H9 (cell line): ENCODE measurements at regions not wholly inside any gene's neighbourhood (a gene's known extent, or its start where the extent isn't known, plus 50 kb on each side); places are given as distances from the start of the nearest gene placed in this dataset.

ENCODE experiments used
- DNase-seq: peaks from one replicate; pipeline ENCODE4 v3.0.0-alpha.2; 2017
- H2AFZ ChIP-seq: one replicate; pipeline ENCODE4 v1.6.1; 2013; ENCODE audit warnings: mild to moderate bottlenecking, low read length, control low read depth, moderate library complexity
- H2AK5ac ChIP-seq: 2 replicates; pipeline ENCODE4 v1.6.1; 2013; ENCODE audit warnings: low read length, control low read depth, mixed read lengths; ENCODE audit not compliant: insufficient read length
- H2BK120ac ChIP-seq: one replicate; pipeline ENCODE4 v1.6.1; 2013; ENCODE audit warnings: low read depth, mild to moderate bottlenecking, low read length, control low read depth, inconsistent platforms; ENCODE audit not compliant: poor library complexity, severe bottlenecking
- H2BK12ac ChIP-seq: 2 replicates; pipeline ENCODE4 v1.6.1; 2013; ENCODE audit warnings: low read length, control low read depth, mixed read lengths, low read depth; ENCODE audit not compliant: insufficient read length
- H2BK15ac ChIP-seq: 2 replicates; pipeline ENCODE4 v1.6.1; 2013; ENCODE audit warnings: low read depth, low read length, control low read depth
- H2BK20ac ChIP-seq: one replicate; pipeline ENCODE4 v1.6.1; 2013; ENCODE audit warnings: low read depth, mild to moderate bottlenecking, low read length, control low read depth, inconsistent platforms; ENCODE audit not compliant: poor library complexity, severe bottlenecking
- H2BK5ac ChIP-seq: 2 replicates; pipeline ENCODE4 v1.6.1; 2013; ENCODE audit warnings: low read length, control low read depth, mixed read lengths; ENCODE audit not compliant: insufficient read length
- H3K14ac ChIP-seq: 2 replicates; pipeline ENCODE4 v1.6.1; 2013; ENCODE audit warnings: low read length, control low read depth; ENCODE audit not compliant: insufficient read depth
- H3K18ac ChIP-seq: 2 replicates; pipeline ENCODE4 v1.6.1; 2013; ENCODE audit warnings: low read depth, mild to moderate bottlenecking, mixed read lengths, low read length, control low read depth; ENCODE audit not compliant: insufficient read length
- H3K23ac ChIP-seq: 2 replicates; pipeline ENCODE4 v1.6.1; 2013; ENCODE audit warnings: low read length, control low read depth, mixed read lengths, low read depth; ENCODE audit not compliant: insufficient read length
- H3K23me2 ChIP-seq: 2 replicates; pipeline ENCODE4 v1.6.1; 2013; ENCODE audit warnings: low read depth, mild to moderate bottlenecking, mixed read lengths, low read length, control low read depth; ENCODE audit not compliant: insufficient read length, poor library complexity, severe bottlenecking
- H3K27ac ChIP-seq: 2 replicates; pipeline ENCODE4 v1.5.1; 2013; ENCODE audit warnings: low read length, control low read depth, mixed read lengths, low read depth; ENCODE audit not compliant: insufficient read length
- H3K27me3 ChIP-seq: 2 replicates; pipeline ENCODE4 v1.6.1; 2013; ENCODE audit warnings: low read length, control low read depth, inconsistent platforms; ENCODE audit not compliant: insufficient read depth
- H3K4ac ChIP-seq: 2 replicates; pipeline ENCODE4 v1.6.1; 2013; ENCODE audit warnings: low read depth, mild to moderate bottlenecking, control low read depth, inconsistent platforms, low read length, moderate library complexity
- H3K4me1 ChIP-seq: 2 replicates; pipeline ENCODE4 v1.6.1; 2013; ENCODE audit warnings: low read length, control low read depth, inconsistent platforms; ENCODE audit not compliant: insufficient read depth
- H3K4me2 ChIP-seq: 2 replicates; pipeline ENCODE4 v1.6.1; 2013; ENCODE audit warnings: low read length, control low read depth, mixed read lengths; ENCODE audit not compliant: insufficient read length, insufficient read depth
- H3K56ac ChIP-seq: 2 replicates; pipeline ENCODE4 v1.6.1; 2013; ENCODE audit warnings: low read depth, mild to moderate bottlenecking, mixed read lengths, low read length, control low read depth; ENCODE audit not compliant: insufficient read length
- H3K79me1 ChIP-seq: 2 replicates; pipeline ENCODE4 v1.6.1; 2013; ENCODE audit warnings: low read depth, mild to moderate bottlenecking, moderate library complexity, low read length, control low read depth, inconsistent platforms; ENCODE audit not compliant: insufficient read depth, poor library complexity, severe bottlenecking
- H3K79me2 ChIP-seq: 2 replicates; pipeline ENCODE4 v1.6.1; 2013; ENCODE audit warnings: low read length, control low read depth, inconsistent platforms; ENCODE audit not compliant: insufficient read depth
- H3K9ac ChIP-seq: 2 replicates; pipeline ENCODE4 v1.6.1; 2013; ENCODE audit warnings: low read length, control low read depth, mixed read lengths; ENCODE audit not compliant: insufficient read length; ENCODE audit errors: extremely low read depth
- H3K9me3 ChIP-seq: one replicate; pipeline ENCODE4 v1.6.1; 2013; ENCODE audit warnings: low read depth, low read length, inconsistent platforms; ENCODE audit not compliant: control insufficient read depth
- H3T11ph ChIP-seq: one replicate; pipeline ENCODE4 v1.6.1; 2013; ENCODE audit warnings: mild to moderate bottlenecking, low read length, control low read depth, inconsistent platforms
- H4K20me1 ChIP-seq: one replicate; pipeline ENCODE4 v1.6.1; 2013; ENCODE audit not compliant: control insufficient read depth, insufficient read length, insufficient read depth
- H4K5ac ChIP-seq: 2 replicates; pipeline ENCODE4 v1.6.1; 2013; ENCODE audit warnings: low read depth, mild to moderate bottlenecking, mixed read lengths, low read length, control low read depth; ENCODE audit not compliant: insufficient read length
- H4K8ac ChIP-seq: replicated peaks from 2 replicates; pipeline ENCODE4 v1.6.1; 2013; ENCODE audit warnings: low read length, control low read depth, mixed read lengths, low read depth; ENCODE audit not compliant: insufficient read length
- H4K91ac ChIP-seq: 2 replicates; pipeline ENCODE4 v1.6.1; 2013; ENCODE audit warnings: low read depth, mild to moderate bottlenecking, moderate library complexity, mixed read lengths, low read length, control low read depth; ENCODE audit not compliant: insufficient read length
- H3K27ac Mint-ChIP-seq, 3 experiments: 2 replicates in 2 of 3; 3 replicates in 1 of 3; pipeline ENCODE4 v1.8.0; 2020 to 2021; ENCODE audit warnings: mixed read lengths in 3 of 3, mild to moderate bottlenecking in 1 of 3, moderate library complexity in 1 of 3
- H3K27me3 Mint-ChIP-seq: 2 replicates; pipeline ENCODE4 v1.8.0; 2021; ENCODE audit warnings: low read depth, mild to moderate bottlenecking, moderate library complexity, mixed read lengths
- H3K36me3 Mint-ChIP-seq, 3 experiments: 2 replicates in 2 of 3; 3 replicates in 1 of 3; pipeline ENCODE4 v1.8.0; 2020 to 2021; ENCODE audit warnings: low read depth in 3 of 3, mixed read lengths in 3 of 3; ENCODE audit not compliant: insufficient read depth in 1 of 3
- H3K4me1 Mint-ChIP-seq, 2 experiments: 2 replicates each; pipeline ENCODE4 v1.8.0; 2020; ENCODE audit warnings: mixed read lengths in 2 of 2
- H3K4me3 Mint-ChIP-seq, 2 experiments: 2 replicates in 1 of 2; 3 replicates in 1 of 2; pipeline ENCODE4 v1.8.0; 2020 to 2021; ENCODE audit warnings: mild to moderate bottlenecking in 2 of 2, mixed read lengths in 2 of 2, moderate library complexity in 1 of 2
- H3K9me3 Mint-ChIP-seq, 2 experiments: 2 replicates in 1 of 2; 3 replicates in 1 of 2; pipeline ENCODE4 v1.8.0; 2020; ENCODE audit warnings: mild to moderate bottlenecking in 2 of 2, mixed read lengths in 2 of 2, moderate library complexity in 1 of 2
- WGBS: extraction: QIAGEN DNeasy Blood & Tissue Kit; methylation state at CpG from one replicate; pipeline ENCODE4 v1.1.7; 2013; ENCODE audit warnings: missing lambda C conversion rate, low lambda C conversion rate, mixed read lengths; ENCODE audit not compliant: insufficient read length; ENCODE audit errors: extremely low coverage; 5-methylcytosine and 5-hydroxymethylcytosine counted together
- TF ChIP-seq, protein P1 (sequence below): fragments of 200-600 bp; sonication (generic); conservative IDR thresholded peaks from 3 replicates; pipeline ENCODE4 v1.8.0; 2021; ENCODE audit warnings: antibody characterized with exemption, mild to moderate bottlenecking

DNA sequence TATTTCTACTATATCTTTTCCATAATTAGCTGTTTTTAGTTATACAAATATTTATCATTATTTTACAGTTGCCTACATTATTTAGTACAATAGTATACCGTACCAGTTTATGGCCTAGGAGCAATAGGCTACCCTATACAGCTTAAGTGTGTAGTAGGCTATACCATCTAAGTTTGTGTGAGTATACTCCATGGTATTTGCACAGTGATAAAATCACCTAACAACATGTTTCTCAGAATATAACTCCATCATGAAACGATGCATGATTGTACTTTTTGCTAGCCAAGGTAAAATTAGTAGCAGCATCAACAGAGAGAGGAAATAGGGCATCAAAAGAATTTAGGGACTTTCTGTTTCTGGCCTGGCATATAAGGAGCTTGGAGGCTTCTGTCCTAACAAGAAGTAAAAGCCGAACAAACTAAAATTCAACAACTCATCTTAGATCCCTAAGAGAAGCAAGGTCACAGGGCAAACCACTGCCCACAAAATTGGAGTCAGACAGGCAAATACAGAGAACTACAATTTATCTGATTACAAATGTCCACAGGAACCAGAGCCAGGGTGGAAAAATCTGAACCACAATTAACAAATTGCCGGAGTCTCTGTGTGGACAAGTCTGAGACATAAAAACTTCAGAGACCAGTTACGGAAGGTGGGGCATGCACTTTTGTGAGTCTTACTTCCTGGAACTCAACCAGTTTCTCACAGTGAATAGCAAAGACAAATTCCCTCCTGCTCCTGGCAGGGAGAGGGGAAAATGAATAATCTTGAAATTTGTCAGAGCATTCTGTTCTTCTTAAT, 671.4 kb downstream of the RFPL4B start:
- Mint-ChIP-seq H3K4me3 (no peak overlapping the region), H3K36me3 (no peaks in the 10 kb centered on the region), H3K27me3 (no peaks in the 10 kb centered on the region), H3K4me1 (no peaks in the 10 kb centered on the region), H3K9me3 (no peaks in the 10 kb centered on the region), H3K27ac (no peak overlapping the region)
- no peaks in the 10 kb centered on the region for H3K9me3 ChIP-seq
- no peak overlapping the region for H2BK12ac ChIP-seq
- no peak overlapping the region for H3T11ph ChIP-seq
- H3K14ac ChIP-seq, result no peak overlapping the region
- no CpG with 5 or more reads among the region's 5 CpGs for WGBS
- H3K4me1 ChIP-seq, result no peaks in the 10 kb centered on the region
- no peak overlapping the region for H4K5ac ChIP-seq
- H2BK20ac ChIP-seq, result no peak overlapping the region
- no peak overlapping the region for H4K91ac ChIP-seq
- H2BK5ac ChIP-seq, result no peak overlapping the region
- no peak overlapping the region for H4K8ac ChIP-seq
- no peak overlapping the region for H2AK5ac ChIP-seq
- H3K4ac ChIP-seq, result no peak overlapping the region
- no peaks in the 10 kb centered on the region for H3K79me2 ChIP-seq
- H3K79me1 ChIP-seq, result no peaks in the 10 kb centered on the region
- no peak overlapping the region for H3K9ac ChIP-seq
- H3K56ac ChIP-seq, result no peak overlapping the region
- no peak overlapping the region for H3K23ac ChIP-seq
- H3K27me3 ChIP-seq, result no peaks in the 10 kb centered on the region
- peak overlapping the region; percentile 36 for H2AFZ ChIP-seq
- H4K20me1 ChIP-seq, result no peaks in the 10 kb centered on the region
- no peak overlapping the region for H2BK120ac ChIP-seq
- H3K23me2 ChIP-seq, result no peaks in the 10 kb centered on the region
- TF ChIP-seq, protein P1, sequence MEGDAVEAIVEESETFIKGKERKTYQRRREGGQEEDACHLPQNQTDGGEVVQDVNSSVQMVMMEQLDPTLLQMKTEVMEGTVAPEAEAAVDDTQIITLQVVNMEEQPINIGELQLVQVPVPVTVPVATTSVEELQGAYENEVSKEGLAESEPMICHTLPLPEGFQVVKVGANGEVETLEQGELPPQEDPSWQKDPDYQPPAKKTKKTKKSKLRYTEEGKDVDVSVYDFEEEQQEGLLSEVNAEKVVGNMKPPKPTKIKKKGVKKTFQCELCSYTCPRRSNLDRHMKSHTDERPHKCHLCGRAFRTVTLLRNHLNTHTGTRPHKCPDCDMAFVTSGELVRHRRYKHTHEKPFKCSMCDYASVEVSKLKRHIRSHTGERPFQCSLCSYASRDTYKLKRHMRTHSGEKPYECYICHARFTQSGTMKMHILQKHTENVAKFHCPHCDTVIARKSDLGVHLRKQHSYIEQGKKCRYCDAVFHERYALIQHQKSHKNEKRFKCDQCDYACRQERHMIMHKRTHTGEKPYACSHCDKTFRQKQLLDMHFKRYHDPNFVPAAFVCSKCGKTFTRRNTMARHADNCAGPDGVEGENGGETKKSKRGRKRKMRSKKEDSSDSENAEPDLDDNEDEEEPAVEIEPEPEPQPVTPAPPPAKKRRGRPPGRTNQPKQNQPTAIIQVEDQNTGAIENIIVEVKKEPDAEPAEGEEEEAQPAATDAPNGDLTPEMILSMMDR, result no peak
- no peak overlapping the region for H3K27ac ChIP-seq
- DNase-seq, result no peak
- no peak overlapping the region for H3K4me2 ChIP-seq
- H3K18ac ChIP-seq, result no peak overlapping the region
- H2BK15ac ChIP-seq, result no peak overlapping the region
